Esophagus muscularis mucosa (tissue), 4 donors: ENCODE measurements at regions not wholly inside any gene's neighbourhood (a gene's known extent, or its start where the extent isn't known, plus 50 kb on each side); places are given as distances from the start of the nearest gene placed in this dataset.

Source experiments
- DNase-seq: peaks from one replicate; pipeline ENCODE4 v3.0.0-alpha.2; 2017; ENCODE audit errors: extremely low spot score
- H3K27ac ChIP-seq, 4 donors: fragments of 200-600 bp; sonication (generic); replicated peaks in 1 of 4; 1 replicate in 3 of 4; 2 replicates in 1 of 4; pipeline ENCODE4 v1.5.1; 2016 to 2019; ENCODE audit warnings: mild to moderate bottlenecking in 1 of 4
- H3K27me3 ChIP-seq, 4 donors: fragments of 200-600 bp; sonication (generic); one replicate each; pipeline versions ENCODE4 v1.5.1 to v1.6.0; 2016 to 2019
- H3K36me3 ChIP-seq, 4 donors: fragments of 200-600 bp; sonication (generic); one replicate each; pipeline ENCODE4 v1.5.1; 2016 to 2019
- H3K4me1 ChIP-seq, 4 donors: fragments of 200-600 bp; sonication (generic); one replicate each; pipeline ENCODE4 v1.5.1; 2016 to 2019
- H3K4me3 ChIP-seq, 4 donors: fragments of 200-600 bp; sonication (generic); 1 replicate in 2 of 4; 2 replicates in 2 of 4; pipeline ENCODE4 v1.5.1; 2016 to 2019; ENCODE audit warnings: mild to moderate bottlenecking in 4 of 4, moderate library complexity in 1 of 4
- H3K9me3 ChIP-seq, 4 donors: fragments of 200-600 bp; sonication (generic); 1 replicate in 3 of 4; 2 replicates in 1 of 4; pipeline ENCODE4 v1.5.1; 2016 to 2019
- EP300 ChIP-seq: sonication (generic); formaldehyde crosslinking; IDR thresholded peaks from one replicate; pipeline ENCODE4 v1.6.1; 2017; ENCODE audit warnings: antibody characterized with exemption
- POLR2A ChIP-seq: fragments of 450-650 bp; IDR thresholded peaks from one replicate; pipeline ENCODE4 v1.6.1; 2017; ENCODE audit warnings: antibody characterized with exemption, moderate library complexity, mild to moderate bottlenecking, low read depth
- POLR2AphosphoS5 ChIP-seq, 2 donors: sonication (generic); formaldehyde crosslinking; IDR thresholded peaks; one replicate each; pipeline ENCODE4 v1.6.1; 2017; ENCODE audit warnings: antibody characterized with exemption in 2 of 2
- WGBS: methylation state at CpG from one replicate; pipeline ENCODE4 v1.1.5; 2018; 5-methylcytosine and 5-hydroxymethylcytosine counted together
- intact Hi-C: fragments of 100-400 bp; cut with DNase I; formaldehyde crosslinking; loops from one replicate; pipeline ENCODE4 v1.15.1; 2023
- TF ChIP-seq, protein P1 (sequence below), 3 experiments: fragments of 200-600 bp in 2 of 3; fragments of 450-650 bp in 1 of 3; sonication (generic) in 2 of 3; IDR thresholded peaks; one replicate each; pipeline ENCODE4 v1.5.1; 2017 to 2019; ENCODE audit warnings: antibody characterized with exemption in 3 of 3, mild to moderate bottlenecking in 2 of 3, moderate library complexity in 1 of 3

DNA sequence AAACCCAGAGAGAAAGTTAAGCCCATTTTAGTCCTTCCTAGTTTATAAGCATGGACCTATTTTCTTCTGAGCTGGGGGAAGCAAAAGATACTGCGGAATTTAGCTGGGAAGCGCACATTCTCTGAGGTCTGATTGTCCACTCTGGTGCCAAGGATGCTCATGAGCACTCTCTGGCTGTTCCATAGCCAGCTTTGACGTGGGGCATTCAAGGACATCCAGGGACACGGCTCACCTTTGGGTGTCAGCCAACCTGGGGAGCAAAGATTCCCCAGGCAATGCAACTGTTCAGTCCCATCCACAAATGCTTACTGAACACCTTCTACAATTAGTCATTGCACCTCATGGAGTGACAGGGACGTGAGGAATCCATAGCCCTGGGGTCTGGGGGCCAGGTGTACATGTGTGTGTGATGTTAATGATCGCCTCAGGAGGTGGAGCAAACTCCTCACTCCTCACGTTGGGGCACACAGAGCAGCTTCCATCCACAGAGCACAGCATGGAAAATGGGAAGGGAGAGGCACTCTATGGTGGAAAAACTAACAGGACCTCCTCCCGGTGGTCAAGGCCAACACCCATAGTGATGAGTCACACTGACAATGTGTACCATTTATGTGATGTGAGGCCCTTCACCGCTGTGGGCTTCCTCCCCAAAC, 67.5 kb upstream of the IGFBP3 start:
- peaks cover 0 to 4% (median 0%) of the 10 kb centered on the region in 4 donors for H3K4me1 ChIP-seq
- DNase-seq = peak; percentile 77
- 79% methylated on average over 8 of the region's 9 CpGs for WGBS
- H3K27ac ChIP-seq = no peak overlapping the region
- TF ChIP-seq POLR2A (no peak), POLR2AphosphoS5 (IDR thresholded peaks at IDR 0.05) (no peak), EP300 (no peak)
- TF ChIP-seq, protein P1, sequence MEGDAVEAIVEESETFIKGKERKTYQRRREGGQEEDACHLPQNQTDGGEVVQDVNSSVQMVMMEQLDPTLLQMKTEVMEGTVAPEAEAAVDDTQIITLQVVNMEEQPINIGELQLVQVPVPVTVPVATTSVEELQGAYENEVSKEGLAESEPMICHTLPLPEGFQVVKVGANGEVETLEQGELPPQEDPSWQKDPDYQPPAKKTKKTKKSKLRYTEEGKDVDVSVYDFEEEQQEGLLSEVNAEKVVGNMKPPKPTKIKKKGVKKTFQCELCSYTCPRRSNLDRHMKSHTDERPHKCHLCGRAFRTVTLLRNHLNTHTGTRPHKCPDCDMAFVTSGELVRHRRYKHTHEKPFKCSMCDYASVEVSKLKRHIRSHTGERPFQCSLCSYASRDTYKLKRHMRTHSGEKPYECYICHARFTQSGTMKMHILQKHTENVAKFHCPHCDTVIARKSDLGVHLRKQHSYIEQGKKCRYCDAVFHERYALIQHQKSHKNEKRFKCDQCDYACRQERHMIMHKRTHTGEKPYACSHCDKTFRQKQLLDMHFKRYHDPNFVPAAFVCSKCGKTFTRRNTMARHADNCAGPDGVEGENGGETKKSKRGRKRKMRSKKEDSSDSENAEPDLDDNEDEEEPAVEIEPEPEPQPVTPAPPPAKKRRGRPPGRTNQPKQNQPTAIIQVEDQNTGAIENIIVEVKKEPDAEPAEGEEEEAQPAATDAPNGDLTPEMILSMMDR (IDR thresholded peaks at IDR 0.05) = no peak
- no peak overlapping the region for H3K4me3 ChIP-seq
- intact Hi-C loops = no loop called here
- H3K9me3 ChIP-seq = no peaks in the 10 kb centered on the region
- no peaks in the 10 kb centered on the region for H3K36me3 ChIP-seq
- H3K27me3 ChIP-seq = peaks cover 0 to 6% (median 0%) of the 10 kb centered on the region in 4 donors

DNA sequence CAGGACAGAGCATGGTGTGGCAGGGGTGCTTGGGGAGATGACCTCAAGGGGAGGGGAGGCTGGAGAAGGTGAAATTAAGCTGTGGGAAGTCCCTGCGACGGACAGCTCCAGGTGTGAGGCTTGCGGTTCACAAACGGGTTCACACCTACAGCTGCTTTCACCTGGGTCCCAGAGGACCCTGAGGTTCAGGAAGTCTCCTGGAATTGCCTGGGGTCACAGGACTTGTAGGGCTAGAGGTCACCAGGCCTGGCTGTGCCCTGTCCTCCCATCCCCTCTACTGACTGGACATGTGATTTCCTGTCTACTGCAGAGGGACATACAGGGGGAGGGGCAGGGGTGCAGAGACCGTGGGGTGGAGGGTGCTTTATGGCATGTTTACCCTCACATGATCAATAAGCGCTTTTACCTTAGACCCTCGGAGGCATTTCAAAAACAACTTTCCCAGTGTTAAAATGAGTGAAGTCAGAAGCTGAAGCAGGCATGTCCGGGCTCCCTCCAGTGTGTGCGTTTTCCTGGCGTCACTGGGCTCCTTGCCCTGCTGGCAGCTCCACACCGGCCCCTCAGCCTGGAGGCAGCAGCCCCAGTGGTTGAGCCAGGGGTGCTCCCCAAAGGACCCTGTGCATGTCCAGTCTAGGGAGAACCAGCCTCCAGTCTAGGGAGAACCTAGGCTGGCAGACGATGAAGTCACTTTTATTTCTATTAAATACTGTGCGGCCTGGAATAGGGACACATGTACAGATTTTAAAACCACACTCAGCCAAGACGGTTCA, 66.6 kb upstream of the IGFBP3 start:
- DNase-seq = peak; percentile 83
- TF ChIP-seq, protein P1 (IDR thresholded peaks at IDR 0.05) = no peak
- TF ChIP-seq POLR2A (no peak), POLR2AphosphoS5 (IDR thresholded peaks at IDR 0.05) (no peak), EP300 (no peak)
- Histone ChIP-seq H3K4me3 (no peak overlapping the region), H3K27ac (no peak overlapping the region), H3K9me3 (no peaks in the 10 kb centered on the region), H3K27me3 (peaks cover 0 to 6% (median 0%) of the 10 kb centered on the region in 4 donors), H3K36me3 (no peaks in the 10 kb centered on the region), H3K4me1 (peaks cover 0 to 4% (median 0%) of the 10 kb centered on the region in 4 donors)
- intact Hi-C loops = no loop called here
- 81% methylated on average over 11 of the region's 14 CpGs for WGBS

DNA sequence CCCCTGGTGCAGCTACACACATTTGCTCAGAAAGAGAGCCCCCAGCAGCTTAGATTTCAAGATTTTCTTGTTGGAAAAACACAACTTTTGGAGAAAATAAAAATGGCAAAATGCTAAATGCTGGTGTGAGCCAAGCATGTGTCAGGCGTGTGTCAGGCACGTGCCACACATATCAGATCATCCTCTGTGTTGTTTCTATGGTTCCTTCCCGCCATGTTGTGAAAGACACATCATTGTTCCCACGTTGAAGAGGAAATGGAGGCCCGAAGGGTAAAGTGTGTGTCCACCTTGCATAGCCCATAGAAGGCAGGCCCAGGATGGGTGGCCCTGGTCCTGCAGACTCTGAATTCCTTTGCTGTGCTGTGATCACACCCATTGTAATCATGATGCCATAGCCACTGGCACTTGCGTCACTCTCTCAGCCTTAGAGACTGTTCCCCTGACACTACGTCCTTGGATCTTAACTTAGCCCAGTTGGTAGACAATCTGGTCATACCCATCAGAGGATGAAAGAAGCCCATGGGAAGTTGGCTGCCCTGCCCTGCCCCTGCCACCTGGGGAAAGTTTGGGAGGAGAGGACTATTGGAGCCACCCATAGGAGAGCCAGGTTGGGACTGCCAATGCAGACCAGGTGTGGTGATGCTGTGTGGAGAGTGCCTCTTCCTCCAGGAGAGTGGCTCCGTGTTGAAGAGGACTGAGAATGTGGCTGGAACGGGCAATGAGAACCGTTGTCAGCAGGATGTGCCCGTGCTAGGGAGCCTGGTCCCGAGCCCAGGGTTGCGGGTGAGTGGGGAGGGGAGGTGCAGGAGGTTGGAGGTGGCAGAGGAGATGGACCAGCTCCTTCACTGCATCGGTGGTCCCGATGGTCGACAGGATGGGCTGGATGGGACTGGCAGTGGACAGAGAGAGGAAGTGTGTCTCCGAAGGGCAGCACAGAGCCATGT, 65.6 kb upstream of the IGFBP3 start:
- Histone ChIP-seq H3K27me3 (peaks cover 0 to 6% (median 0%) of the 10 kb centered on the region in 4 donors), H3K4me3 (no peak overlapping the region), H3K36me3 (no peaks in the 10 kb centered on the region), H3K9me3 (no peaks in the 10 kb centered on the region), H3K4me1 (peaks cover 0 to 4% (median 0%) of the 10 kb centered on the region in 4 donors), H3K27ac (no peak overlapping the region)
- 91% methylated on average over 17 of the region's 17 CpGs for WGBS
- DNase-seq = peak; percentile 66
- intact Hi-C loops = no loop called here
- no peak for TF ChIP-seq POLR2AphosphoS5 (IDR thresholded peaks at IDR 0.05)
- TF ChIP-seq, protein P1 (IDR thresholded peaks at IDR 0.05) = no peak
- TF ChIP-seq EP300 = no peak
- TF ChIP-seq POLR2A = no peak

DNA sequence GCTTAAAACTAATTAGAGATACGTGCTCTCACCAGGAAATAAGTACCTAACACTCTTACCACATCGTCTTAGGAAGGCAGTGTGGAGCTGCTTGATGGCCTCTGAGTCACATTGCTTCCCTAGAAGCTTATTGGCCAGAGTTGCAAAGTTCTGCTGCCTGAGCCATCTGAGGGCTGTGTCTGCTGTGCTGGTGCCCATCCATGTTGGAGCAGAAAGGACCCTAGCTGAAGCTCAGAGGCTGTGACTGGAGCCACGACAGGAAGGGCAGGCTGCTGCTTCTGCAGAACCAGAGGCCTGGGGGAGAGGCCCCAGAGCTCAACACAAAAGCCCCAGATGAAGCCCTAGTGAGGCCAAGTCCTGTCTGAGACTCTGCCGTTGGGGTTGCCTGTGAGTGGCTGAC, 64.8 kb upstream of the IGFBP3 start:
- Histone ChIP-seq H3K4me3 (no peak overlapping the region), H3K27me3 (peaks cover 0 to 6% (median 0%) of the 10 kb centered on the region in 4 donors), H3K9me3 (no peaks in the 10 kb centered on the region), H3K4me1 (peaks cover 0 to 4% (median 0%) of the 10 kb centered on the region in 4 donors), H3K36me3 (no peaks in the 10 kb centered on the region), H3K27ac (no peak overlapping the region)
- DNase-seq = peak; percentile 87
- intact Hi-C loops = no loop called here
- TF ChIP-seq EP300 = no peak
- no peak for TF ChIP-seq POLR2A
- TF ChIP-seq POLR2AphosphoS5 (IDR thresholded peaks at IDR 0.05) = no peak
- TF ChIP-seq, protein P1 (IDR thresholded peaks at IDR 0.05) = no peak
- 79% methylated on average over 4 of the region's 4 CpGs for WGBS
